MCF 10A (cell line): ENCODE measurements at regions not wholly inside any gene's neighbourhood (a gene's known extent, or its start where the extent isn't known, plus 50 kb on each side); places are given as distances from the start of the nearest gene placed in this dataset.

Source experiments
- BruUV-seq: library from RNA; stranded (reverse); fragments of 400-500 nt; replicated peaks from 2 replicates; lab custom pipeline; 2021; lab: Mats Ljungman, UMichigan
- CTCF ChIA-PET: fragments of 300-600 bp; sonication (Branson Sonifier 250); formaldehyde crosslinking; extraction: SDS; loops from one replicate; lab custom pipeline; 2021; ENCODE audit warnings: antibody characterized with exemption, inconsistent platforms; lab: Yijun Ruan, JAX
- POLR2A ChIA-PET: fragments of 300-600, 350-650 bp; sonication (Branson Sonifier 250); formaldehyde crosslinking; extraction: SDS; loops from one replicate; lab custom pipeline; 2020; ENCODE audit warnings: antibody characterized with exemption, inconsistent platforms; lab: Yijun Ruan, JAX
- DNase-seq: peaks from one replicate; pipeline ENCODE4 v3.0.0-alpha.2; 2018; ENCODE audit not compliant: unreplicated experiment
- H3K27ac Mint-ChIP-seq: one replicate; pipeline ENCODE4 v1.8.0; 2022; ENCODE audit warnings: mild to moderate bottlenecking, low read depth, mixed read lengths; ENCODE audit not compliant: unreplicated experiment
- H3K27me3 Mint-ChIP-seq: one replicate; pipeline ENCODE4 v1.8.0; 2022; ENCODE audit warnings: mixed read lengths; ENCODE audit not compliant: insufficient read depth, unreplicated experiment
- H3K36me3 Mint-ChIP-seq: one replicate; pipeline ENCODE4 v1.8.0; 2022; ENCODE audit warnings: mild to moderate bottlenecking, moderate library complexity, mixed read lengths; ENCODE audit not compliant: insufficient read depth, unreplicated experiment
- H3K4me1 Mint-ChIP-seq: one replicate; pipeline ENCODE4 v1.8.0; 2022; ENCODE audit warnings: mixed read lengths; ENCODE audit not compliant: insufficient read depth, unreplicated experiment
- H3K4me3 Mint-ChIP-seq: one replicate; pipeline ENCODE4 v1.8.0; 2022; ENCODE audit warnings: mild to moderate bottlenecking, moderate library complexity, mixed read lengths; ENCODE audit not compliant: unreplicated experiment
- H3K9me3 Mint-ChIP-seq: one replicate; pipeline ENCODE4 v1.8.0; 2022; ENCODE audit warnings: mixed read lengths; ENCODE audit not compliant: unreplicated experiment
- intact Hi-C: fragments of 100-400 bp; cut with micrococcal nuclease; formaldehyde crosslinking; loops from 2 replicates; pipeline ENCODE4 v1.14.1; 2022
- TF ChIP-seq, protein P1 (sequence below): fragments of 200-600 bp; IDR thresholded peaks from one replicate; pipeline ENCODE4 v1.8.0; 2022; ENCODE audit warnings: antibody characterized with exemption, mild to moderate bottlenecking; ENCODE audit not compliant: unreplicated experiment

- TF ChIP-seq, protein P1, sequence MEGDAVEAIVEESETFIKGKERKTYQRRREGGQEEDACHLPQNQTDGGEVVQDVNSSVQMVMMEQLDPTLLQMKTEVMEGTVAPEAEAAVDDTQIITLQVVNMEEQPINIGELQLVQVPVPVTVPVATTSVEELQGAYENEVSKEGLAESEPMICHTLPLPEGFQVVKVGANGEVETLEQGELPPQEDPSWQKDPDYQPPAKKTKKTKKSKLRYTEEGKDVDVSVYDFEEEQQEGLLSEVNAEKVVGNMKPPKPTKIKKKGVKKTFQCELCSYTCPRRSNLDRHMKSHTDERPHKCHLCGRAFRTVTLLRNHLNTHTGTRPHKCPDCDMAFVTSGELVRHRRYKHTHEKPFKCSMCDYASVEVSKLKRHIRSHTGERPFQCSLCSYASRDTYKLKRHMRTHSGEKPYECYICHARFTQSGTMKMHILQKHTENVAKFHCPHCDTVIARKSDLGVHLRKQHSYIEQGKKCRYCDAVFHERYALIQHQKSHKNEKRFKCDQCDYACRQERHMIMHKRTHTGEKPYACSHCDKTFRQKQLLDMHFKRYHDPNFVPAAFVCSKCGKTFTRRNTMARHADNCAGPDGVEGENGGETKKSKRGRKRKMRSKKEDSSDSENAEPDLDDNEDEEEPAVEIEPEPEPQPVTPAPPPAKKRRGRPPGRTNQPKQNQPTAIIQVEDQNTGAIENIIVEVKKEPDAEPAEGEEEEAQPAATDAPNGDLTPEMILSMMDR: no peak
- Mint-ChIP-seq H3K27ac (no peak overlapping the region), H3K9me3 (no peaks in the 10 kb centered on the region), H3K4me1 (no peaks in the 10 kb centered on the region), H3K36me3 (no peaks in the 10 kb centered on the region), H3K4me3 (no peak overlapping the region), H3K27me3 (no peaks in the 10 kb centered on the region)
- intact Hi-C loops: no loop called here
- no peak for DNase-seq
- ChIA-PET POLR2A (no interaction called here), CTCF (interaction anchor here (0.6 to 0.8 kb wide), 2 partner anchors 9 to 38 kb away, joined by 3 to 5 read pairs; no protein-coding TSS in a partner anchor)
- no TSS peak for BruUV-seq
Observed at GRCh38 chr15:39487458-39487735, 93.5 kb upstream of the THBS1 start.

DNA sequence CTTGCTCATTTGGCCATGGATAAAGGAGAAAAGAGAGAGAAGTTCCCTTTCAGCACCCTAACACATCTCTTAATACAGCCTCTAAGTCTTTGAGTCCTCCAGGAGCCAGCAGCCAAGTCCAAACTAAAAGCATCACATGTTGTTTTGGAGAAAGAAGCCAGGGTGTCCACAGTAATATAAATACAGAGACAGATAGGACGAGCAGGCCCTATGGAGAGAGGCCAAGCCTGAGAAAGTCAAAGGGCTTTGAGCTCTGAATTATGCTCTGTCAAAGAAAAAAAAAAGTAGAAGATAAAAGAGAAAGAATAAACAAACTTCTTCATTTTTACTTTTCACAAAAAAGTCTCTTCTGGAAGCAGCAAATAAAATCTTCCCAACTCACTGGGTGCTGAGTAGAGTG, 92.4 kb upstream of the THBS1 start:
- Mint-ChIP-seq H3K27ac (no peak overlapping the region), H3K4me3 (no peak overlapping the region), H3K27me3 (no peaks in the 10 kb centered on the region), H3K9me3 (no peaks in the 10 kb centered on the region), H3K36me3 (no peaks in the 10 kb centered on the region), H3K4me1 (no peaks in the 10 kb centered on the region)
- ChIA-PET CTCF (interaction anchor here (0.7 kb wide), 2 partner anchors 27 to 498 kb away, joined by 3 to 4 read pairs; no protein-coding TSS in a partner anchor), POLR2A (no interaction called here)
- BruUV-seq: no TSS peak
- TF ChIP-seq, protein P1: no peak
- DNase-seq: no peak
- intact Hi-C loops: no loop called here

GRCh38 chr15:39488961-39489360, 91.9 kb upstream of the THBS1 start:
- POLR2A ChIA-PET: no interaction called here
- Mint-ChIP-seq H3K27me3 (no peaks in the 10 kb centered on the region), H3K4me1 (no peaks in the 10 kb centered on the region), H3K4me3 (no peak overlapping the region), H3K36me3 (no peaks in the 10 kb centered on the region), H3K27ac (no peak overlapping the region), H3K9me3 (no peaks in the 10 kb centered on the region)
- DNase-seq: no peak
- CTCF ChIA-PET: interaction anchor here (0.7 kb wide), 1 partner anchor 27 kb away, joined by 4 read pairs; no protein-coding TSS in a partner anchor
- BruUV-seq: no TSS peak
- TF ChIP-seq, protein P1: no peak
- intact Hi-C loops: no loop called here

GRCh38 chr15:39491115-39491885, 89.6 kb upstream of the THBS1 start:
- Mint-ChIP-seq H3K4me3 (no peak overlapping the region), H3K36me3 (no peaks in the 10 kb centered on the region), H3K4me1 (peaks cover 10% of the 10 kb centered on the region), H3K27me3 (no peaks in the 10 kb centered on the region), H3K9me3 (no peaks in the 10 kb centered on the region), H3K27ac (no peak overlapping the region)
- DNase-seq: no peak
- intact Hi-C loops: no loop called here
- TF ChIP-seq, protein P1: no peak
- CTCF ChIA-PET: no interaction called here
- POLR2A ChIA-PET: no interaction called here
- no TSS peak for BruUV-seq
